ENCODE measurements at regions not wholly inside any gene's neighbourhood (a gene's known extent, or its start where the extent isn't known, plus 50 kb on each side); places are given as distances from the start of the nearest gene placed in this dataset.

GRCh38 chr16:26735521-26735920 is 331.2 kb upstream of the C16orf82 start:
- no peak overlapping the region for H3K4me3 ChIP-seq (replicated peaks in 1 of 2; ENCODE audit: low read depth in 2 of 2, low read length in 2 of 2)
- DNase-seq (ENCODE audit: low read depth in 2 of 2) = no peak
- TF ChIP-seq CTCF (IDR thresholded peaks at IDR 0.05; ENCODE audit: low read depth, low read length) = no peak

- DNase-seq (ENCODE audit: low read depth in 2 of 2) = no peak
- no peak for TF ChIP-seq CTCF (IDR thresholded peaks at IDR 0.05; ENCODE audit: low read depth, low read length)
- H3K4me3 ChIP-seq (replicated peaks in 1 of 2; ENCODE audit: low read depth in 2 of 2, low read length in 2 of 2) = no peak overlapping the region
These were observed 330.6 kb upstream of the C16orf82 start for GRCh38 chr16:26736084-26736483.

GRCh38 chr16:26740771-26741170 is 326.0 kb upstream of the C16orf82 start:
- no peak for DNase-seq (ENCODE audit: low read depth in 2 of 2)
- H3K4me3 ChIP-seq (replicated peaks in 1 of 2; ENCODE audit: low read depth in 2 of 2, low read length in 2 of 2) = no peak overlapping the region
- TF ChIP-seq CTCF (IDR thresholded peaks at IDR 0.05; ENCODE audit: low read depth, low read length) = no peak

GRCh38 chr16:26742040-26742439 is 324.7 kb upstream of the C16orf82 start:
- TF ChIP-seq CTCF (IDR thresholded peaks at IDR 0.05; ENCODE audit: low read depth, low read length) = no peak
- no peak overlapping the region for H3K4me3 ChIP-seq (replicated peaks in 1 of 2; ENCODE audit: low read depth in 2 of 2, low read length in 2 of 2)
- no peak for DNase-seq (ENCODE audit: low read depth in 2 of 2)

- H3K4me3 ChIP-seq (replicated peaks in 1 of 2; ENCODE audit: low read depth in 2 of 2, low read length in 2 of 2) = no peak overlapping the region
- DNase-seq (ENCODE audit: low read depth in 2 of 2) = no peak
- no peak for TF ChIP-seq CTCF (IDR thresholded peaks at IDR 0.05; ENCODE audit: low read depth, low read length)
These were observed 322.3 kb upstream of the C16orf82 start for GRCh38 chr16:26744430-26744829.

GRCh38 chr16:26747760-26748159 is 319.0 kb upstream of the C16orf82 start:
- no peak for TF ChIP-seq CTCF (IDR thresholded peaks at IDR 0.05; ENCODE audit: low read depth, low read length)
- DNase-seq (ENCODE audit: low read depth in 2 of 2) = no peak
- no peak overlapping the region for H3K4me3 ChIP-seq (replicated peaks in 1 of 2; ENCODE audit: low read depth in 2 of 2, low read length in 2 of 2)

- TF ChIP-seq CTCF (IDR thresholded peaks at IDR 0.05; ENCODE audit: low read depth, low read length) = no peak
- no peak for DNase-seq (ENCODE audit: low read depth in 2 of 2)
- no peak overlapping the region for H3K4me3 ChIP-seq (replicated peaks in 1 of 2; ENCODE audit: low read depth in 2 of 2, low read length in 2 of 2)
These were observed 317.7 kb upstream of the C16orf82 start for GRCh38 chr16:26749072-26749471.

Data from cardiac fibroblast (primary cell).